ENCODE measurements at regions not wholly inside any gene's neighbourhood (a gene's known extent, or its start where the extent isn't known, plus 50 kb on each side); places are given as distances from the start of the nearest gene placed in this dataset.

DNA sequence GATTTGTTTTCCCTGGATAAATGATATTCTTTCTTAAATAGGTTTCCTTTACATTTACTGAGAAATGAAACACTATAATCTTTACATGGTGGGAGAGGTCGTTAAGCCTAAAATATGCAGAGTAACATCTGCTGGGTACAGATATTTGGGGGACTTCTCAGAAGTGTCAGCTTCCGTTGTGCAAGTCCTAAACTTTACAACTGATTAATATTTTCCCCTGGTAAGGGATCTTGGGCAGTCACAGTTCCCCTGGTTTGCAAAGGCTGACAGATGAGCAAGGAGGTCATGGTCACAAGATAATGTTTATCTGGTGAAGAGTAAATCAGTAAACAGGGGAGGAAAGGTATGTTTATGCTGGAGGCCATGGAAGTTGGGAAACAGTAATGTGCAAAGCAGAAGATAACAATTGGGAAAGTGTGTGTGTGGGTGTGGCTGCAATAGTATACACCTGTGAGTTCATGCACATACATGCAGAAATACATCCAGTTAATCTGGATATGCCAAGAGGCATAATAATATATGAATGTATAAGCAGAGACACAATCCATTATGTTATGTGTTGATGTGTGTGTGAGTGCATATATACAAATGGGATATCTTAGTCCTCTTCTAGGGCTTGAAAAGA lies 508.2 kb upstream of the FAM241A start:
- DNase-seq, result no peak
- in situ Hi-C loops (cut with MboI; ENCODE audit: low sequenced_read_pairs) (loop anchor here (25.0 kb wide), 1 partner anchor 675 kb away; no protein-coding TSS in a partner anchor), intact Hi-C loops (cut with micrococcal nuclease) (loop anchor here (10.0 kb wide), 1 partner anchor 772 kb away; no protein-coding TSS in a partner anchor), dilution Hi-C loops (cut with HindIII; ENCODE audit: low sequenced_read_pairs, unreplicated experiment) (no loop called here)
- H3K4me3 ChIP-seq (ENCODE audit: insufficient read depth, low read depth, low read length), result no peak overlapping the region
- H4K91ac ChIP-seq (ENCODE audit: insufficient read depth, low read depth, low read length), result no peak overlapping the region
- no peak overlapping the region for H4K8ac ChIP-seq (ENCODE audit: low read depth in 2 of 2, low read length in 2 of 2)
- no peak overlapping the region for H2BK15ac ChIP-seq (ENCODE audit: low read depth, low read length)
- H3K23ac ChIP-seq (ENCODE audit: low read depth, low read length), result no peak overlapping the region
- no peaks in the 10 kb centered on the region for H3K79me1 ChIP-seq (ENCODE audit: low read depth in 1 of 2, low read length in 2 of 2)
- H4K20me1 ChIP-seq (ENCODE audit: insufficient read depth, low read length), result no peaks in the 10 kb centered on the region
- H2AFZ ChIP-seq (replicated peaks; ENCODE audit: low read length, poor library complexity), result no peak overlapping the region
- no peaks in the 10 kb centered on the region for H3K9me1 ChIP-seq (ENCODE audit: insufficient read depth, low read length)
- CTCF ChIA-PET, result no interaction called here
- no peak overlapping the region for H3K27ac ChIP-seq (ENCODE audit: insufficient read depth, low read length)
- H3K56ac ChIP-seq (ENCODE audit: extremely low read depth, insufficient read depth, low read length), result no peak overlapping the region
- H3K4ac ChIP-seq (ENCODE audit: low read depth, low read length), result no peak overlapping the region
- H3K9ac ChIP-seq (ENCODE audit: low read depth, low read length), result no peak overlapping the region
- no peak overlapping the region for H2AK5ac ChIP-seq (ENCODE audit: low read depth, low read length)
- no peak overlapping the region for H2AK9ac ChIP-seq (replicated peaks; ENCODE audit: low read depth, low read length, poor library complexity)
- no peaks in the 10 kb centered on the region for H3K36me3 ChIP-seq (ENCODE audit: control insufficient read depth, insufficient read depth, low read length)
- H3K9me3 ChIP-seq (ENCODE audit: control insufficient read depth, insufficient read depth, low read length), result no peaks in the 10 kb centered on the region
- TF ChIP-seq RFX5 (IDR thresholded peaks at IDR 0.05; ENCODE audit: low read depth, low read length) (no peak), BHLHE40 (IDR thresholded peaks at IDR 0.05; ENCODE audit: low read depth, low read length) (no peak), POLR2A (IDR thresholded peaks at IDR 0.05; ENCODE audit: low read depth, low read length) (no peak), SMC3 (IDR thresholded peaks at IDR 0.05; ENCODE audit: low read depth, low read length) (no peak), CEBPB (IDR thresholded peaks at IDR 0.05; ENCODE audit: low read depth, low read length) (no peak), MXI1 (IDR thresholded peaks at IDR 0.05; ENCODE audit: borderline replicate concordance, low read depth, low read length) (no peak), CHD1 (IDR thresholded peaks at IDR 0.05; ENCODE audit: low read depth, low read length) (no peak), FOS (IDR thresholded peaks at IDR 0.05; ENCODE audit: low read depth, low read length) (no peak), RAD21 (IDR thresholded peaks at IDR 0.05; ENCODE audit: low read length) (no peak), RCOR1 (IDR thresholded peaks at IDR 0.05; ENCODE audit: insufficient replicate concordance, low read length) (no peak), MAFK (IDR thresholded peaks at IDR 0.05; ENCODE audit: low read depth, low read length) (no peak), MAZ (IDR thresholded peaks at IDR 0.05; ENCODE audit: borderline replicate concordance, low read depth, low read length) (no peak)
- TF ChIP-seq, protein P1, sequence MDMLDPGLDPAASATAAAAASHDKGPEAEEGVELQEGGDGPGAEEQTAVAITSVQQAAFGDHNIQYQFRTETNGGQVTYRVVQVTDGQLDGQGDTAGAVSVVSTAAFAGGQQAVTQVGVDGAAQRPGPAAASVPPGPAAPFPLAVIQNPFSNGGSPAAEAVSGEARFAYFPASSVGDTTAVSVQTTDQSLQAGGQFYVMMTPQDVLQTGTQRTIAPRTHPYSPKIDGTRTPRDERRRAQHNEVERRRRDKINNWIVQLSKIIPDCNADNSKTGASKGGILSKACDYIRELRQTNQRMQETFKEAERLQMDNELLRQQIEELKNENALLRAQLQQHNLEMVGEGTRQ (IDR thresholded peaks at IDR 0.05; ENCODE audit: low read depth, low read length), result no peak
- TF ChIP-seq, protein P2, sequence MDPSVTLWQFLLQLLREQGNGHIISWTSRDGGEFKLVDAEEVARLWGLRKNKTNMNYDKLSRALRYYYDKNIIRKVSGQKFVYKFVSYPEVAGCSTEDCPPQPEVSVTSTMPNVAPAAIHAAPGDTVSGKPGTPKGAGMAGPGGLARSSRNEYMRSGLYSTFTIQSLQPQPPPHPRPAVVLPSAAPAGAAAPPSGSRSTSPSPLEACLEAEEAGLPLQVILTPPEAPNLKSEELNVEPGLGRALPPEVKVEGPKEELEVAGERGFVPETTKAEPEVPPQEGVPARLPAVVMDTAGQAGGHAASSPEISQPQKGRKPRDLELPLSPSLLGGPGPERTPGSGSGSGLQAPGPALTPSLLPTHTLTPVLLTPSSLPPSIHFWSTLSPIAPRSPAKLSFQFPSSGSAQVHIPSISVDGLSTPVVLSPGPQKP (IDR thresholded peaks at IDR 0.05; ENCODE audit: borderline replicate concordance, low read depth, low read length), result no peak
- TF ChIP-seq, protein P3, sequence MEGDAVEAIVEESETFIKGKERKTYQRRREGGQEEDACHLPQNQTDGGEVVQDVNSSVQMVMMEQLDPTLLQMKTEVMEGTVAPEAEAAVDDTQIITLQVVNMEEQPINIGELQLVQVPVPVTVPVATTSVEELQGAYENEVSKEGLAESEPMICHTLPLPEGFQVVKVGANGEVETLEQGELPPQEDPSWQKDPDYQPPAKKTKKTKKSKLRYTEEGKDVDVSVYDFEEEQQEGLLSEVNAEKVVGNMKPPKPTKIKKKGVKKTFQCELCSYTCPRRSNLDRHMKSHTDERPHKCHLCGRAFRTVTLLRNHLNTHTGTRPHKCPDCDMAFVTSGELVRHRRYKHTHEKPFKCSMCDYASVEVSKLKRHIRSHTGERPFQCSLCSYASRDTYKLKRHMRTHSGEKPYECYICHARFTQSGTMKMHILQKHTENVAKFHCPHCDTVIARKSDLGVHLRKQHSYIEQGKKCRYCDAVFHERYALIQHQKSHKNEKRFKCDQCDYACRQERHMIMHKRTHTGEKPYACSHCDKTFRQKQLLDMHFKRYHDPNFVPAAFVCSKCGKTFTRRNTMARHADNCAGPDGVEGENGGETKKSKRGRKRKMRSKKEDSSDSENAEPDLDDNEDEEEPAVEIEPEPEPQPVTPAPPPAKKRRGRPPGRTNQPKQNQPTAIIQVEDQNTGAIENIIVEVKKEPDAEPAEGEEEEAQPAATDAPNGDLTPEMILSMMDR (conservative IDR thresholded peaks at IDR 0.05; ENCODE audit: low read depth, low read length), result no peak
- no peak overlapping the region for H4K5ac ChIP-seq (ENCODE audit: low read depth, low read length)
- ATAC-seq (ENCODE audit: low read depth), result no peak
- H3K18ac ChIP-seq (ENCODE audit: low read depth, low read length), result no peak overlapping the region
- H3K27me3 ChIP-seq (ENCODE audit: control insufficient read depth, insufficient read depth, low read length), result no peaks in the 10 kb centered on the region
- no CpG with 5 or more reads among the region's 2 CpGs for WGBS, 2 experiments (ENCODE audit: extremely low coverage in 2 of 2, insufficient read length in 1 of 2)
- no peak overlapping the region for H2BK120ac ChIP-seq (ENCODE audit: low read depth, low read length)
- H2BK5ac ChIP-seq (ENCODE audit: low read depth, low read length, poor library complexity, severe bottlenecking), result no peak overlapping the region
- no peak overlapping the region for H2BK20ac ChIP-seq (ENCODE audit: low read depth, low read length)
- no peaks in the 10 kb centered on the region; the same call in 1 of the 2 replicates for H3K4me1 ChIP-seq (ENCODE audit: control insufficient read depth, insufficient read depth, low read length)
- no peak overlapping the region for H3K4me2 ChIP-seq (ENCODE audit: low read depth, low read length)
- no TSS peak for BruUV-seq (replicated peaks)
- H3K14ac ChIP-seq (replicated peaks; ENCODE audit: low read depth, low read length), result no peak overlapping the region
- POLR2A ChIA-PET (ENCODE audit: unreplicated experiment), result no interaction called here

Data from IMR-90 (cell line).